HG03175 (cell line): ENCODE measurements at regions not wholly inside any gene's neighbourhood (a gene's known extent, or its start where the extent isn't known, plus 50 kb on each side); places are given as distances from the start of the nearest gene placed in this dataset.
"Not testable (repeated sequence)": the region's sequence is repeated elsewhere in the genome, so short reads cannot be mapped to it uniquely, and the experiment has no call there.

Source experiments
- ATAC-seq: cut with Tn5 transposase; IDR thresholded peaks from one replicate; pipeline ENCODE4 v1.9.1; 2021; ENCODE audit warnings: mild to moderate bottlenecking, moderate library complexity; ENCODE audit not compliant: unreplicated experiment

DNA sequence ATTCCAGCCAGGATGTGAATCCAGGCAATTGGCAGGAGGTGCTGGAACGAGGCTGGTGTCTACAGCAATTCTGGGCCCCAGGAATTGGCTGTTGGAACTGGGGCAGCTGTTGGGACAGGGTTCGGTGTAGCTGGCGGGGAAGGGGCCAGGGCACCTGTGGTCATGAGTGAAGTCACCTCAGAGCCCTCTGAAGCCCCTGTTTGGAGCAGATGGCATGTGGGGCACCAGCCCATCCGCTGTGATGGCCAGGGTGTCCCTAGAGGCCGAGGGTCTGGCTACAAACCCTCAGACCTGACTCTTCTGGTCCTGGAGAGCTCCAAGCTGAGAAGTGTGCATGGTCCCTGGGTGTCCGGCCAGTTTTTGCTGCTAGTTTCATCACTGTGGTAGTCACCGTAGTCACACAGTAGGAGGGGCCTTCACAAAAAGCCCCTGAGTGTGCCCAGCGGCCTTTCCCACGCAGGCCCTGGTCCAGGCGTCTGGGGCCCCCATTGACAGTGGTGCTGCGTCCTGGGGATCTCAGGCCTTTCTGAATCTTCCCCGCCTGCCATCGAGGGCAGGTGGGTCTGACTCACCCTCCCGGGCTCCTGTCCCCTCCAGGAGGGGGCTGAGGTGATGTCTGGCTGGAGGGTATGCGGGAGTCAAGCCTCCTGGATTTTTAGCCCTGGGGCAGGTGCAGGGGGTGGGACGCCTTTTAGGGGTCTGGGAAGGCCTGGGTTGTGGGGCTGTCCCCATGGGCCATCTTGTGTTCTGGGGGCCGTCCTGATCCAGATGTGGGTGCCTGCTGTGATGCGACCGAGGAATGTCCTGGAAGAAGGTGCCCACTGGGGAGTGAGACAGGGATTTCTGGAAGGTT lies 368.0 kb downstream of the TMEM121 start:
- no peak for ATAC-seq

DNA sequence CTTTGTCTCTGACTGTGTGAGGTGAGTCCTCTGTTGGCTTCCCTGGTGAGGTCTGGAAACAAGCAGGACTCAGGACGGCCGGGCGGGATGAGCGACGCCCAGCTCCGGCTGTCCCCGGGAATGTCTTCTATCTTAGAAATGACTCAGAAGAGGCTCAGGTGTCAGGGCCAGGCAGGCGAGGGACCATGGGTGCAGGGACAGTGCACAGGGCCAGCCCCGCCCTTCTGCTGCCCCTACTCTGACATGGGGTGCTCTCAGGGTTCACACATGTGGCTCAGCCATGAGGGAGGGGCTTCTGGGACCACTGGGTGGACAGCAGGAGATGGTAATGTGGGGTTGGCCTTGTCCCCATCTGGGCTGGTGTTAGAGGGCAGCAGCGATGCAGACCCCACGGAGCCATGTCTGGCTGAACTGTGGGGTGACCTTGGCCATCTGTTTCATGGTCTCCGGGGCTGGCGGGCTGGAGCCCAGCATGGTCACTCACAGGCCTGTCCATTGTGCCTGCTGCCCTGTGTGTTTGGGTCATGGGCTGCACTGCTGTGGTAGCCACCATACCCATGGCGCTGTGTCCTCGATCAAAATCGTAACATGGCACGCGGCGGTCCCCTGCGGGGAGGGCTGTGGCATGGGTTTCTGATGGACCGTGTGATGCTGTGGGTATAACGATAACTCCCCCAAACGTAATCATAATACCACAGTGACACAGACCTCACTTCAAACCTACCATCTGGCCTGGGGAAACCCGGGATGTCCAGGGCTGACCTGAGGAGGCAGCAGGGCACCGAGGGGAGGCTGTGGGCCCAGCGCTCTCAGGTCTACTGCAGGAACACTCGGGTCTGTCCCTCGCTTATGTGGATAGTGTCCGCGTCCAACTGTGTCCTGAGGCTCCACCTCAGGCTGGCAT lies 368.8 kb downstream of the TMEM121 start:
- no peak for ATAC-seq

DNA sequence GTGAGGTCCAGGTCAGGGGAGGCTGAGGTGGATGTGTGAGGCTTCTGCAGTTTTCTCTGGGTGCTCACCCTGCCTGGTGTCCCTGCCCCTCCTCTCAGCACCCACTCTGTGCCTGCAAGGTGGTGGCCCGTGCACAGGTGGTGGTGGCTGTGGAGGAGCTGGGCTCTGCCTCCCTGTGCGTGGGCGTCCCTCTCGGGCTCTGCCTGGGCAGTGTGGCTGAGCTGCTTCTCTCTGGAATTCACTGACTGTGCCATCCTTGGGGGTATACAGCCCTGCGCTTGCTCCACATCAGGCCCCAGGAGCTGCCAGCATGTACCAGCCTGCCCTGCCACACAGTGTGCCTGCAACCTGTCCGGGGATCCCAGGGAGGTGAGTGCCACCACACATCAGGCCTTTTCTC lies 369.8 kb downstream of the TMEM121 start:
- not testable (repeated sequence) for ATAC-seq

DNA sequence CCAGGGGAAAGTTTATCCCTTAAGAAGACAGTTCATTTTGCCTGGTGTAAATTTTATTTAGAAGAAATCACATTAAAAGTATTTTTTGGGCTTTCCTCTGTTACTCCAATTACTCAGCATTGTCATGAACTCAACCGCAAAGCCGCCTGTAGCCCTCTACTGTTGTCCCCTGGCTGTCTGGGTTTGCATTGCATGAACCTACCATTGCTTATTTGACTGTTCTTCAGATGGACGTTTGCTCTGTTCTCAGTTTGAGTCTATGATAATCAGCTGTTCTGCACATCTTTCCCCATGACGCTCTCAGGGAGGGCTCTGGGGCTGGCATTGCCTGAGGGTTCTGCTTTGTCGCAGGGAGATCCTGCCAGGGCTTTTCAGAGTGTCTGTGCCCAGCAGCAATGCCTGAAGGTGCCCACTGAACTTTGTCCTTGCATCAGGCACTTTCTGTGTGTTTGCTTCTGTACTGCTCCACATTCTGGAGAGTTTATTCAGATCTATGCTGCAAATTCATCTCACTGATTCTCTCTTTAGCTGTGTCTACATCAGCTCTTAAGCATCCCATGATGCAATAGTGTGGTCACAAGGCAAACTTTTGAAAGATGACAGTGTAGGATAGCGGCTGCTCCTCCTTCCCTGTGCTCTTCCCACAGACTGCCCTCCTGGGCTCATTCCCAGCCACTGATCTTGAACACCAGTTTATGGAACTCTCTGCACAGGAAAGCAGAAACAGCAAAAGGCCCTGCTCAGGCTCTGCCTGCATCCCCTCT lies 370.8 kb downstream of the TMEM121 start:
- ATAC-seq, result not testable (repeated sequence)

DNA sequence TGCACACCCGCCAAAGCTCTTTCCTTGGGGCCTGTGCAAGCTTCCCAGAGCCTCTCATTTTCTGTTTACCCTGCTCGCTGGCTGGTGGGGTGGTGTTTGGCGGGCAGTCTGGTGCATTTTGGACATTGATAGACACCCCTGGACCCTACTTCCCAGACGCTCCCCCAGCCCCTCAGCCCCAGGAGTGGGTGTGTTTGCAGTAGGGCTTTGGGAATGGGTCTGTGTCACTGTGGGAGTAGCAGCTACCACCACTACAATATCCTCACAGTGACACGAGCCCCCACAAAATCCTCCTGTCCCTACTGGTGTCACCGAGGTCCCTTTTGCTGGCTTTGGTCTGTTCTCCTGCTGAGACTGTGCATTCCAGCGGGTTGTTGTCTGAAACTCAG lies 371.3 kb downstream of the TMEM121 start:
- ATAC-seq, result no peak

DNA sequence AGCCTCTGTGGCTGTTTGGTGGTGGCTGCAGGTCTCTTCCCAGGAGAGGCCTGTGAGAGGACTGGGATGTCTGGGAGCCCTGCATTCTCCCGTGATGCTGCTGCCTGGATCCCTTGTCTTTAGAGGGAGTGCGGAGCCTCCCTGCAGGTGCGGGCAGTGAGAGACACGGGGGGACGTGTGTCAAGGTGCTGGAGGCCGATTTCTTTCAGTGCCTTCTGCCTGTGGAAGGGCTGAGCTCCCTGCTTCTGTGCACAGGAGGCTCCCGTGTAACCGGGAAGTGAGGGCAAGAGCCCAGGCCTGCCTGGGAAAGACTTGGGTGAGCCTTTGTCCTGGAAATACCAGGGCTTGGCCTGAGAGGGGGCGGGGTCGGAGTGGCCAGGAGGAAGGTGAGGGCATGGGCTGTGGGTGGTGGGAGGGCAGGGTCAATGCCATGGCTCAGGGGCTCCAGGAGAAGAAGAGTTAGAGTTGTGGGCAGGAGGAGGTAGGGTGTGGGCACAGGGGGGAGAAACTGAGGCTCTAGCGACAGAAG lies 372.2 kb downstream of the TMEM121 start:
- ATAC-seq, result no peak

DNA sequence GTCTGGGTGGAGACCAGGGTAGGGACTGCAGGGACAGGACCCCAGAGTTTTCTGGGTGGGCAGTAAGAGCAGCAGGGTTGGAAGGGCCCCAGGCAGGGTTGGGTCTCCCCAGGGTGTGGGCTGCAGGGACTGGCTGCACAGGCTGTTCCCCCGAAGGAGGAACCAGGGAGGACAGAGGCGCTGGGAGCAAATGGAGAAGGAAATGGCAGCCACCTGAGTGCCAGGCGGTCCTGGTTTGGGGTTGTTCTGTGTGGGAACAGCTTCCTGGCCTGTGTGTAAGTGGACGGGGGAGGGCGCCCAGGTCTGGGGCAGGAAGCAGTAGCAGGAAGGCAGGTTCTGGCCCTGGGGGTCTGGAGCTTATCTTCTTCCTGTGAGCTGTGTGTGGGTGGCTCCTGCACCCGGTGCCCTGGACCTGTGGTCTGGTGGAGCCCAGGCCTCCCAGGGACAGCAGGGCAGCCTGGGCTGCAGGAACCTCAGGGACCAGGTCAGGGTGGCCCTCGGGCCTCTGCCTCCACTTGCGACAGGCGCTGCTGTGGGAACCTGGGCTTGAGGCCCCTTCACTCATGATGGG lies 372.8 kb downstream of the TMEM121 start:
- ATAC-seq, result no peak

DNA sequence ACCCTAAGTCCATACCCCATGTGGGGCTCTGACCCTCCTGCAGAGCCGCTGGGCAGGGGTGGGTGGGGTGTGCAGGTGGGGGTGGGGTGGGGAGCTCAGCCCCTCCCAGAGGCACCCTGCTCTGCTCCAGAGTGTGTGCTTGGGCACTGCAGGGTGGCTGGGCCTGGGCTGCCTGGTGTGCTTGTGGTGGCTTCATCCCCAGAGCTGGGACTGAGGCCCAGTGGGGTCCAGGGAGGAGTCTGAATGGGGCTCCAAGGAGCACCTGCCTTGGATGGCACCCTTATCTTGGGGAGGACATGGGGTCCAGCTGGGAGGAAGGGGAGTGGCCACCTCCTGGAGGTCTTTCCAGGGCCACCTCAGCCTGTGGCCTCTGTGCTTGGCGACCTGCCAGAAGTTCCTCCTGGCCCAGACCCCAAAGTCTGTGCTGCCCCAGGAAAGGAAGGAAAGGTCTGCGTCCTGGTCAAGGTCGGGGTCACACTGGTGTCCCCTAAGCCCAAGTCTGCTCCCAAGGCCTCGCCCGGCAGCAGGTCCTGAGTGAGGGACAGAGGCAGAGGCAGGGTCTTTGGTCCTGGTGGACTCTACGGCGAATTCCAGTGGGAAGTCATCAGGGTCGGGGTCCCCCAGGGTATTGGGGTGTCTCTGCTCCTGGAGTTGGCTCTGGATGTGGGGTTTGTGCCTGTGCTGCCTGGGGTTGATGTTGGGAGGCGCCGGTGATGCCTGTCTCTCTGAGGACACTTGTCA lies 373.4 kb downstream of the TMEM121 start:
- ATAC-seq, result no peak

DNA sequence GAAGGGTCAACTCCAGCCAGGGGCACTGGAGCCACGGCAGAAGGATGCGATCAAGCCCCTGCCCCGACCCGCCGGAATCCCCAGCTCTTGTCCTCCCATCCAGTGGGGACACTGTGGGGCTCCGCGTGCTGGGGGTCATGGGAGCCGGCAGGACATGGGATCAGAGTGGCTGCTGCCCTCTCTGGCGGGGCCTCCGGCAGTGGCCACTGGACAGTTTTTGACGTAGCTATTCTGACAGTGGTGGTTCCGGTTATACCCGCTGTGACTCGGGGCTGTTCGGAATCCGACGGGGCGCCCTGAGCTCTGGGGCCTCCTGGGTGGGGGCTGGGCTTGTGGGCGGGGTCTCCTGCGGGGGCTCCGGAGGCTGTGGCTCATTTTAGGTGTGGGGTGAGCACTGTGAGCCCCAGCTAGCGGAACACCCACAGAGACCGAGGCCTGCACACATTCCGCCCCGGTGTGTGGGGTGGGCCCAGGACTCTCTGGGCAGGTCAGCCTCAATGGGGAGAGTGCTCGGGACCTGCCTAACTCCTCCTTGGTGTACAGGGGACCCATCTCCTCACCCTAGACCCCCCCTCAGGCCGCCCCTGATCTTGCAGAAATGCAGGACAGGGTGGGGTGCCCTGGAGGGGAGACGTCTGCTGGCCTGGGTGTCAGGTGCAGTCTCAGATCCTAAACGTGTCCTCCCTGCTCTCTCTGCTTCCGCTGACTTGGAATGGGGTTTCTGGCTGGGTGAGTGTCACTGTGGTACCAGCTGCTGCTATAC lies 374.2 kb downstream of the TMEM121 start:
- no peak for ATAC-seq

DNA sequence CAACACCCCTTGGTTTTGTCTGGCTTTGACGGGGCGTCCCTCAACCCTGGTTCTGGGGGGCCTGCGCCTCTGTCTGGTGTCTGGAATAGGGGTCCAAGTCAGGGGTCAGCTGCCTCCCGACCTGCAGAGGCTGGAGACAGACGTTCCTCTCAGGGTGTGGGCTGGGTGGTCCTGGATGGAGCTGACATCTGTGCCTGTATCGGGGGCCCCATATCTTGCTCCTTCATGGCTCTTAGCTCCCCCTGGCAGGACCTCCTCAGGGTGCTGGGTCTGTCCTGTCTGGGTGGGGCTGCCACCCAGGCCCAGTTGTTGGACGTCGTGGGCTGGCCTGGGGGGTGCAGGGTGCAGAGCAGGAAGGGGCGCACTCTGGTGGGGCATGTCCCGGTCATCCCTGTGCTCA lies 374.8 kb downstream of the TMEM121 start:
- no peak for ATAC-seq

DNA sequence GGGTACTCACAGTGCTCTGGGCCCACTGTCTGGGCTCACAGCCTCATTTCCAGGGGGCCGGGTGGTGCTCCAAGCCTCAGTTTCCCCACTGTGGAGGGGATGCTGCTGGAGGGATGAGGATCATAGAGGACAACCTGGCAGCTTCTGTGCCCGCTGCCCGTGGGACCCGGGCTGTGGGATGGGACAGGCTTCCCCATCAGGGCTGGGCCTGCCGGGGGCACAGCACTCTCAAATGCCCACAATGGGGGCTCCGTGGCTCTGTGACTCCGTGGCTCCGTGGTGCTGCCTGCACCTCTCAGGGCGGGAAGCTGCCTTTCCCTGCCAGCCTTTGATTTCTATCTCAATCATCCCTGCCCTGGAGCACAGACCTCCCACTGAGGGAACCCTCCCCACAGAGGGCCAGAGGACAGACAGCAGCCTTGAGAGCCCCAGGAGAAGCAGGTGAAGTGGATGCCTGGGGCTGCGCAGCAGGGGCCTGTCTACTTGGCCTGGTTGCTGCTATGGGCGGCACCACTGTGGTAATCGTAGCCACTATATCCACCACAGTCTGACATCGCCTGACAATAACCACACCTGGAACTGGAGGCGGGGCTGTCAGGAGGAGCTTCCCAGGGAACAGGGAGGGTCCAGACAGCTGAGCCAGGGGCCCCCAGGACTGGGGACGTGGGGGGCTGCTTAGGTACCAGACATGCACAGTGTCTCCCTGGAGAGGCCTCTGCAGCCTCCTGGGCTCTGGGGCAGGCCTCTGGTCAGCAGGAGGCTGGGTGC lies 375.9 kb downstream of the TMEM121 start:
- no peak for ATAC-seq

DNA sequence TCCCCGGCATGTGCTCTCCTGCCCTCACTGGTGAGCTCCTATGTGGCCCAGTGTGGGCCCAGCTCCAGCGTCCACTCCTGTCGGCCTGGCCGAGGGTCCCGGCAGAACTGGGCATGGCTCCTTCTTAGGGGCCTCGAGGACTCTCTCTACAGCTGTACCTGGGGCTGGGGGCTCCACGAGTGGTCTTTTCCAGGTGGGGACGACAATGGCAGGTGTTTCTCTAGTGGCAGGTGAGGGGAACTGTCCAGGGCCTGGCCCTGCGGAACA lies 376.4 kb downstream of the TMEM121 start:
- ATAC-seq, result not testable (repeated sequence)

DNA sequence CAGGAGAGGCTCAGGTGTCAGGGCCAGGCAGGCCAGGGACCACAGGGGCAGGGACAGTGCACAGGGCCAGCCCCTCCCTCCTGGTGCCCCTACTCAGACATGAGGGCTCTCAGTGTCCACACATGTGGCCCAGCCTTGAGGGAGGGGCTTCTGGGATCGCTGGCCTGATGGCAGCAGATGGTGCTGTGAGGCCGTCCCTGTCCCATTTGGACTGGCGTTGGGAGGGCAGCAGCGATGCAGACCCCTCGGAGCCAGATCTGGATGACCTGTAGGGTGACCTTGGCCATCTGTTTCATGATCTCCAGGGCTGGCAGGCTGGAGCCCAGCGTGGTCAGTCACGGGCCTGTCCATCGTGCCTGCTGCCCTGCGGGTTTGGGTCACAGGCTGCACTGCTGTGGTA lies 377.6 kb downstream of the TMEM121 start:
- ATAC-seq, result no peak

DNA sequence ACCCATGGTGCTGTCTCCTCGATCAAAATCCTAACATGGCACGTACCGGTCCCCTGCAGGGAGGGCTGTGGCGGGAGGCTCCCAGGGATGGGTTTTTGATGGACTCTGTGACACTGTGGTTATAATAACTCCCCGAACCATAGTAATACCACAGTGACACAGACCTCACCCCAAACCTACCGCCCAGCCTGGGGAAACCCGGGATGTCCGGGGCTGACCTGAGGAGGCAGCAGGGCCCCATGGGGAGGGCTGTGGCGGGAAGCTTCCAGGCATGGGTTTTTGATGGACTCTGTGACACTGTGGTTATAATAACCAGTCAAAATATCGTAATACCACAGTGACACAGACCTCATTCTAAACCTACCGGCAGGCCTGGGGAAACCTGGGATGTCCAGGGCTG lies 378.0 kb downstream of the TMEM121 start:
- ATAC-seq, result no peak

DNA sequence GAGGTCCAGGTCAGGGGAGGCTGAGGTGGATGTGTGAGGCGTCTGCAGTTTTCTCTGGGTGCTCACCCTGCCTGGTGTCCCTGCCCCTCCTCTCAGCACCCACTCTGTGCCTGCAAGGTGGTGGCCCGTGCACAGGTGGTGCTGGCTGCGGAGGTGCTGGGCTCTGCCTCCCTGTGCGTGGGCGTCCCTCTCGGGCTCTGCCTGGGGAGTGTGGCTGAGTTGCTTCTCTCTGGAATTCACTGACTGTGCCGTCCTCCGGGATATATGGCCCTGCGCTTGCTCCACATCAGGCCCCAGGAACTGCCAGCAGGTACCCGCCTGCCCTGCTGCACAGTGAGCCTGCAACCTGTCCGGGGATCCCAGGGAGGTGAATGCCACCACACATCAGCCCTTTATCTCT lies 379.1 kb downstream of the TMEM121 start:
- ATAC-seq, result no peak

DNA sequence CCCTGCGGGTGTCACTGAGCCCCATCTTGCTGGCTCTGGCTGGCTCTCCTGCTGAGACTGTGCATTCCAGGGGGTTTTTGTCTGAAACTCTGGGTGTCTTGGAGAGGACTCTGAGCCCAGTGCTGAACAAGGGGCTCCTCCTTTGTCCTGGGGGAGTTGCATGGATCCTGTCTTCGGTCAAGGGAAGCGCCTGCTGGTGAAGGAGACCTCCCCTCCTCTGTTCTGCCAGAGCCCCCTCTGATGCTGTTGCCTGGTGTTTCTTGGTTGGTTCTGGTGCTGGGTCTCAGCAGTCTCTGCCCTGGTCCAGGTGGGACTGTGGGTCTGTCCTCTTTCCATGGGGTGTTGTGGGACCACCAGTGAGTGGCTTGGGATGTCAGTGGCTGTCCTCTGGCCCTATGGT lies 380.9 kb downstream of the TMEM121 start:
- no peak for ATAC-seq

DNA sequence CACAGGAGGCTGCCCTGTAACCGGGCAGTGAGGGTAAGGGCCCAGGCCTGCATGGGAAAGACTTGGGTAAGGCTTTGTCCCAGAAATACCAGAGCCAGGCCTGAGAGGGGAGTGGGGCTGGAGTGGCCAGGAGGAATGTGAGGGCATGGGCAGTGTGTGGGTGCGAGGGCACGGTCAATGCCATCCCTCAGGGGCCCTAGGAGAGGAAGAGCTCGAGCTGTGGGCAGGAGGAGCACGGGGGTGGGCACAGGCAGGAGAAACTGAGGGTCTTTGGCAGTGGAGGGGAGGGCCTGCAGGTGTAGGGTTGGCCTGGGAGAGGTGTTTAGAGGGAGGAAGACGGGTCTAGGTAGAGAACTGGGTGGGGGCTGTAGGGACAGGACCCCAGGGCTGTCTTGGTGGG lies 381.6 kb downstream of the TMEM121 start:
- no peak for ATAC-seq

DNA sequence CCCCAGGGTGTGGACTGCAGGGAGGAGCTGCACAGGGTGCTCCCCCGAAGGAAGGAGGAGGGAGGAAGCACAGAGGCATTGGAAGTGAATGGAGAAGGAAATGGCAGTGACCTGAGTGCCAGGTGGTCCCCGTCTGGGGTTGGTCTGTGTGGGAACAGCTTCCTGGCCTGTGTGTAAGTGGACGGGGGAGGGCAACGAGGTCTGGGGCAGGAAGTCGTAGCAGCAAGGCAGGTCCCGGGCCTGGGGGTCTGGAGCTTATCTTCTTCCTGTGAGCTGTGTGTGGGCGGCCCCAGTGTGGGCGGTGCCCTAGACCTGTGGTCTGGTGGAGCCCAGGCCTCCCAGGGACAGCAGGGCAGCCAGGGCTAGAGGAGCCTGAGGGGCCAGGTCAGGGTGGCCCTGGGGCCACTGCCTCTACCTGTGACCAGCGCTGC lies 382.1 kb downstream of the TMEM121 start:
- no peak for ATAC-seq
